T-helper 2 cell treated with Interferon-gamma antibody and Interleukin-4, amounts not matched to agents 5 μg/mL and 100 μg/mL, for 36 hours (primary cell): ENCODE measurements at regions not wholly inside any gene's neighbourhood (a gene's known extent, or its start where the extent isn't known, plus 50 kb on each side); places are given as distances from the start of the nearest gene placed in this dataset.

ENCODE experiments used
- DNase-seq: peaks from one replicate; pipeline ENCODE4 v3.0.0; 2021; ENCODE audit warnings: low spot score
- H3K27ac Mint-ChIP-seq: one replicate; pipeline ENCODE4 v1.8.0; 2021; ENCODE audit warnings: mild to moderate bottlenecking, mixed read lengths
- H3K27me3 Mint-ChIP-seq: one replicate; pipeline ENCODE4 v1.8.0; 2021; ENCODE audit warnings: low read depth, mixed read lengths
- H3K36me3 Mint-ChIP-seq: one replicate; pipeline ENCODE4 v1.8.0; 2021; ENCODE audit warnings: low read depth, mixed read lengths
- H3K4me1 Mint-ChIP-seq: one replicate; pipeline ENCODE4 v1.8.0; 2021; ENCODE audit warnings: low read depth, mixed read lengths
- H3K4me3 Mint-ChIP-seq: one replicate; pipeline ENCODE4 v1.8.0; 2022; ENCODE audit warnings: mild to moderate bottlenecking, moderate library complexity, mixed read lengths
- H3K9me3 Mint-ChIP-seq: one replicate; pipeline ENCODE4 v1.8.0; 2021; ENCODE audit warnings: mixed read lengths

DNA sequence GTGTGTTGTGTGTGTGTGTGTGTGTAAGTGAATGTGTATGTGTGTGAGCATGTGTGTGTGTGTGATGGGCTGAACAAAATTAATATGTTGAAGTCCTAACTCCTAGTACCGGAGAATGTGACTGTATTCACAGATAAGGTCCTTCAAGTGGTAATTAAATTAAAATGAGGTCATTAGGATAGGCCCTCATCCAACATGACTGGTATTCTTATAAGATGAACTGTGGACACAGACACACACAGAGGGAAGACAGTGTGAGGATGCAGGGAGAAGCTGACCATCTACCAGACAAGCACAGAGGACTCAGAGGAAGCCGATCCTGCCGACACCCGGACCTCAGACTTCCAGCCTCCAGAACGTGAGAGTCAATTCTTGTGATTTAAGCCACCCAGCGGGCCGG lies 91.2 kb upstream of the PGBD5 start:
- no peaks in the 10 kb centered on the region for H3K4me1 Mint-ChIP-seq
- no peak for DNase-seq
- H3K27me3 Mint-ChIP-seq: peaks cover 8% of the 10 kb centered on the region
- H3K36me3 Mint-ChIP-seq: no peaks in the 10 kb centered on the region
- no peak overlapping the region for H3K4me3 Mint-ChIP-seq
- H3K27ac Mint-ChIP-seq: no peak overlapping the region
- no peaks in the 10 kb centered on the region for H3K9me3 Mint-ChIP-seq

DNA sequence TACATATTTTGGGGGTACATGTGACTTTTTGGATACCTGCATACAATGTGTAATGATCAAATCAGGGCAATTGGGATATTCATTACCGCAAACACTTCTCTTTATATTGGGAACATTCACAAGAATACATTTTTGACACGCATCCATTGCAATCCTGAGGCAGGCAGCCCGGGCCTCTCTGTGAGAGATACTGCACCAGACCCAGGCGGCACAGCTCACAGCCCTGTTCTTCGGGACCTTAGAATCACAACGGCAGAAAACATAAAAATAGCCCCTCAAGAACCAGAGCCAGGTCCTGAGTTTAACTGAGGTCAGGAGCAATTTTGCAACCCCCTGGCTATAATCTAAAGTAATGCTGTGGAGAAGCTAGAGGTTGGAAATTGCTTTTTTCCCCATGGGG lies 90.8 kb upstream of the PGBD5 start:
- Mint-ChIP-seq H3K4me3 (no peak overlapping the region), H3K27me3 (peaks cover 6% of the 10 kb centered on the region), H3K27ac (no peak overlapping the region), H3K36me3 (no peaks in the 10 kb centered on the region), H3K9me3 (no peaks in the 10 kb centered on the region), H3K4me1 (no peaks in the 10 kb centered on the region)
- DNase-seq: no peak

DNA sequence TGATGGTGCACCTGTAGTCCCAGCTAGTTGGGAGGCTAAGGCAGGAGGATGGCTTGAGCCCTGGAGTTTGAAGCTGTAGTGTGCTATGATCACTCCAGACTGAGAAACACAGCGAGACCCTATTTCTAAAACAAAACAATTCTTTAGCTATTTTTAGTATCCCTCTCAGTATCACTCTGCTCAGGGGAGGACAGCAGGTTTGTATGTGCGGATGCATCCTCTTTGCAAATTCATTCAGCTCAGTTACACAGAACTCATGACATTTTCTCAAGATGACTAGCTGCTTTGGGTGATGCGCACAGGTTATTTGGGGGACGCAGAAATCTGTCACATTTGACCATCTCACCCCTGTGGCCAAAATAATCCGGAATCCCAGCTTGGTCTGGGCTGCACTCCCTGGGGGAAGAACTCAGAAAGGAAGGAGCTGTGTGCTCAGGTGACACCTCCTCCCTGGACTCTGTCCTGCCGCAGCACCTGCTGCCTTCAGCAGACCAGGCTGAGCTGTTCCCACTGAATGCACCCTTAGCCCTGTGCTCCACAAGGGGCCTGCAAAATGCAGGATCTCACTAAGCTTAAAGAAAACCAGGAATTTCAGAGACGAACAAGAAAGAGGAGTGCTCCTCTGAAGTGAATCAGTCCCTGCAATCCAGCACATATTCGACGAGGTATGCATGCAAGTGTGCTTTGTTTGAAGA lies 89.5 kb upstream of the PGBD5 start:
- H3K4me3 Mint-ChIP-seq: no peak overlapping the region
- H3K27me3 Mint-ChIP-seq: peaks cover 3% of the 10 kb centered on the region
- H3K27ac Mint-ChIP-seq: no peak overlapping the region
- no peaks in the 10 kb centered on the region for H3K4me1 Mint-ChIP-seq
- DNase-seq: no peak
- no peaks in the 10 kb centered on the region for H3K36me3 Mint-ChIP-seq
- no peaks in the 10 kb centered on the region for H3K9me3 Mint-ChIP-seq

DNA sequence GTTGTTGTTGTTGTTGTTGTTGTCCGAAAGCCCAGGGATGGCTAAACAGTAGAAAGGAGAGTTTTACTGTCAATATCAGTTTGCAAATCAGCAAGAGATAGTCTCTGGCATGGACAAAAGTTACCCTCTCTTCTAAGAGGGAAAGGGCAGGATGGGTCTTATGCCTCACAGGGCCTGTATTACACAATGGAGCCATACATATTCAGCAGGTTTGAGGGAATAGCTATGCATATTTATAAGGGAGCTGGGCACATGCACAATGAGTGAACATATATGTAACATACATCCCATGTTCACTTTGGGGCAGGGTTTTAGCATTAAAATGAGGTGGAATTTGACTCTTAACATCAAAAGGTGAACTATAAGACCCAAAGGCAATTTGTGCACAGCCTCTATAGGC lies 84.4 kb upstream of the PGBD5 start:
- no peak for DNase-seq
- Mint-ChIP-seq H3K4me3 (no peak overlapping the region), H3K9me3 (no peaks in the 10 kb centered on the region), H3K4me1 (peaks cover 2% of the 10 kb centered on the region), H3K27ac (no peak overlapping the region), H3K36me3 (no peaks in the 10 kb centered on the region), H3K27me3 (peaks cover 5% of the 10 kb centered on the region)

DNA sequence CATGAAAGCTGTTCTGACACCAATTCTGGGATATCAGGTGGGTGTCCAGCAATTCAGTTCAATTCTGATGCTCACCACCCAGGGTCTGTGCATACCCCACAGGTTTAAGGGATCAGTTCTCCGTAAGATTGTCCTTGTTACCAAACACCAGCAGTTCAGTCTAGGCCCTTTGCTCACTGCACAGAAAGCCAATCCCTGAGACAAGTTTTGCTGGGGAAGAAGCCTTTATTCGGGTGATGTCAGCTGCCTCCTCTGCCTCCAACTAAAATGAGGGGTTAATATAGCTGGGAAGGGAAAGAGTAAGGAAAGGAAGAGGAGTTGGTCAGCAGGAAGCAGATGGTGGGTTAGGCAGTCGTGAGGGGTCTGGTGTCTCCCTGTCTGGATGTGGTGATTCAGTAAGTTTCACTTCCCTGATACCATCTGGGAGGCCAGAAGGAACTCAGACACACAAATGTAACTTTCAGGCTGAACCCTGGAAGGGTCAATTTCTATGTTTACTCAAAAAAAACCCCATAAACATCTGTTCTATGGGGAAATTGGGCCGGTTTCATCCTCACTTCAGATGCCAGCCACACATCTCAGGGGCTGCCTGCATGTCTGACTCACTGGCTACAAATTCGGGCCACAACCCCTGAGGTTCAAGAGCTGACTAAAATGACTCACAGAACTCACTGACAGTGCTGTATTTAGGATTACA lies 83.3 kb upstream of the PGBD5 start:
- no peak overlapping the region for H3K4me3 Mint-ChIP-seq

GRCh38 chr1:230507666-230508402 lies 81.7 kb upstream of the PGBD5 start:
- no peak overlapping the region for H3K27ac Mint-ChIP-seq
- no peak for DNase-seq
- no peaks in the 10 kb centered on the region for H3K9me3 Mint-ChIP-seq
- peaks cover 5% of the 10 kb centered on the region for H3K27me3 Mint-ChIP-seq
- no peaks in the 10 kb centered on the region for H3K36me3 Mint-ChIP-seq
- H3K4me1 Mint-ChIP-seq: peaks cover 2% of the 10 kb centered on the region
- no peak overlapping the region for H3K4me3 Mint-ChIP-seq

More for the DNA sequence above, 83.3 kb upstream of the PGBD5 start:
- no peak overlapping the region for H3K27ac Mint-ChIP-seq
- H3K9me3 Mint-ChIP-seq: no peaks in the 10 kb centered on the region
- no peaks in the 10 kb centered on the region for H3K36me3 Mint-ChIP-seq
- DNase-seq: no peak
- H3K4me1 Mint-ChIP-seq: peaks cover 2% of the 10 kb centered on the region
- peaks cover 6% of the 10 kb centered on the region for H3K27me3 Mint-ChIP-seq

DNA sequence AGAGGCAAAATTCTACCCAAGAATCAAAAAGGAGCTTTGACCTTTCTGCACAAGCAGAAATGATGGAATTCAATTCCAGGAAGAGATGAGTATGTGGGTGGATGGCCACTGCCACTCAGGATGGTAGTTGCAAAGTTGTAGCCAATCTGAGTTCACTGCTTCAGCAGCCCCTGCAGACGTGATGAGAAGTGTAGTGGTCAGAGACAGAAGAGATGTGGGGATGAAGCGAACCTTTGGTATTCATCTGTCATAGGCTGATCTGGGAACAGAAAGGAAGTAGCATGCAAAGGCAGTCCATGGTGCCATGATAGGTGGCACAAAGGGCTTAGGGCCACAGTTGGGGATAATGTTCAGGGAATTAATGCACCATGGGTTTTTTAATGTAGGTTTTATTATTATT lies 81.1 kb upstream of the PGBD5 start:
- Mint-ChIP-seq H3K4me3 (no peak overlapping the region), H3K4me1 (peaks cover 2% of the 10 kb centered on the region), H3K9me3 (no peaks in the 10 kb centered on the region), H3K27ac (no peak overlapping the region), H3K27me3 (peaks cover 3% of the 10 kb centered on the region), H3K36me3 (no peaks in the 10 kb centered on the region)
- no peak for DNase-seq

GRCh38 chr1:230506451-230506850 lies 80.3 kb upstream of the PGBD5 start:
- no peak overlapping the region for H3K4me3 Mint-ChIP-seq
- no peak overlapping the region for H3K27ac Mint-ChIP-seq
- H3K27me3 Mint-ChIP-seq: peaks cover 3% of the 10 kb centered on the region
- no peaks in the 10 kb centered on the region for H3K9me3 Mint-ChIP-seq
- DNase-seq: no peak
- H3K4me1 Mint-ChIP-seq: peaks cover 2% of the 10 kb centered on the region
- no peaks in the 10 kb centered on the region for H3K36me3 Mint-ChIP-seq

- H3K27ac Mint-ChIP-seq: no peak overlapping the region
- peaks cover 3% of the 10 kb centered on the region for H3K27me3 Mint-ChIP-seq
- no peaks in the 10 kb centered on the region for H3K36me3 Mint-ChIP-seq
- H3K4me3 Mint-ChIP-seq: no peak overlapping the region
- H3K4me1 Mint-ChIP-seq: peaks cover 2% of the 10 kb centered on the region
- no peaks in the 10 kb centered on the region for H3K9me3 Mint-ChIP-seq
- DNase-seq: no peak
These were observed 78.2 kb upstream of the PGBD5 start for GRCh38 chr1:230504310-230504709.

GRCh38 chr1:230503726-230504125 lies 77.6 kb upstream of the PGBD5 start:
- Mint-ChIP-seq H3K27ac (no peak overlapping the region), H3K27me3 (peaks cover 3% of the 10 kb centered on the region), H3K4me3 (no peak overlapping the region), H3K4me1 (peaks cover 2% of the 10 kb centered on the region), H3K9me3 (no peaks in the 10 kb centered on the region), H3K36me3 (no peaks in the 10 kb centered on the region)
- no peak for DNase-seq

- no peak overlapping the region for H3K27ac Mint-ChIP-seq
- H3K4me1 Mint-ChIP-seq: peaks cover 2% of the 10 kb centered on the region
- H3K4me3 Mint-ChIP-seq: no peak overlapping the region
- no peaks in the 10 kb centered on the region for H3K36me3 Mint-ChIP-seq
- no peaks in the 10 kb centered on the region for H3K9me3 Mint-ChIP-seq
- DNase-seq: no peak
- H3K27me3 Mint-ChIP-seq: peaks cover 3% of the 10 kb centered on the region
These were observed 76.9 kb upstream of the PGBD5 start for GRCh38 chr1:230502996-230503395.

GRCh38 chr1:230502306-230502705 lies 76.2 kb upstream of the PGBD5 start:
- Mint-ChIP-seq H3K9me3 (no peaks in the 10 kb centered on the region), H3K4me1 (no peaks in the 10 kb centered on the region), H3K36me3 (no peaks in the 10 kb centered on the region), H3K27ac (no peak overlapping the region), H3K27me3 (peaks cover 3% of the 10 kb centered on the region), H3K4me3 (no peak overlapping the region)
- DNase-seq: no peak

- Mint-ChIP-seq H3K9me3 (no peaks in the 10 kb centered on the region), H3K4me3 (no peak overlapping the region), H3K27me3 (peaks cover 3% of the 10 kb centered on the region), H3K36me3 (no peaks in the 10 kb centered on the region), H3K4me1 (no peaks in the 10 kb centered on the region), H3K27ac (no peak overlapping the region)
- no peak for DNase-seq
These were observed 75.7 kb upstream of the PGBD5 start for GRCh38 chr1:230501849-230502248.

GRCh38 chr1:230501242-230501641 lies 75.1 kb upstream of the PGBD5 start:
- Mint-ChIP-seq H3K4me3 (no peak overlapping the region), H3K9me3 (no peaks in the 10 kb centered on the region), H3K4me1 (no peaks in the 10 kb centered on the region), H3K36me3 (no peaks in the 10 kb centered on the region), H3K27me3 (peaks cover 3% of the 10 kb centered on the region), H3K27ac (no peak overlapping the region)
- DNase-seq: no peak
